ENCODE measurements at regions not wholly inside any gene's neighbourhood (a gene's known extent, or its start where the extent isn't known, plus 50 kb on each side); places are given as distances from the start of the nearest gene placed in this dataset.

- H3K4me3 Mint-ChIP-seq, result no peak overlapping the region
- Histone ChIP-seq H3K27me3 (ENCODE audit: control insufficient read depth in 2 of 2, insufficient read depth in 2 of 2, low read length in 2 of 2) (no peaks in the 10 kb centered on the region), H3K9me3 (replicated peaks in 1 of 2; ENCODE audit: control insufficient read depth in 1 of 2, insufficient read depth in 1 of 2, low read length in 2 of 2) (no peaks in the 10 kb centered on the region), H3K4me1 (ENCODE audit: control insufficient read depth in 1 of 2, insufficient read depth in 2 of 2, low read length in 2 of 2) (no peaks in the 10 kb centered on the region), H3K79me2 (ENCODE audit: insufficient read depth, low read length) (no peaks in the 10 kb centered on the region), H4K20me1 (ENCODE audit: insufficient read depth, low read length) (no peaks in the 10 kb centered on the region), H3K4me2 (replicated peaks; ENCODE audit: extremely low read depth, low read length, poor library complexity, severe bottlenecking) (no peak overlapping the region), H3K9ac (ENCODE audit: insufficient read depth, low read length, poor library complexity, severe bottlenecking) (no peak overlapping the region), H2AFZ (ENCODE audit: insufficient read depth, low read depth, low read length, poor library complexity, severe bottlenecking) (no peak overlapping the region), H3K27ac (ENCODE audit: low read depth in 1 of 2, low read length in 2 of 2) (no peak overlapping the region), H3K4me3 (replicated peaks in 1 of 3; ENCODE audit: low read depth in 2 of 3, low read length in 3 of 3) (no peak overlapping the region), H3K36me3 (replicated peaks in 1 of 2; ENCODE audit: control insufficient read depth in 1 of 2, insufficient read depth in 2 of 2, low read length in 2 of 2) (no peaks in the 10 kb centered on the region)
- H3K36me3 Mint-ChIP-seq, result no peaks in the 10 kb centered on the region
- H3K4me1 Mint-ChIP-seq, result no peaks in the 10 kb centered on the region
- TF ChIP-seq CTCF (IDR thresholded peaks at IDR 0.05), result peak; percentile 28
- H3K9me3 Mint-ChIP-seq, result peaks cover 0 to 8% (median 5%) of the 10 kb centered on the region in 7 donors
- intact Hi-C loops (cut with micrococcal nuclease), result no loop called here
- H3K27me3 Mint-ChIP-seq (ENCODE audit: low read depth in 3 of 3), result peaks cover 0 to 4% (median 1%) of the 10 kb centered on the region in 3 donors
- no peak overlapping the region for H3K27ac Mint-ChIP-seq
- WGBS (ENCODE audit: insufficient coverage), result no CpG with 5 or more reads among the region's 4 CpGs
- no peak for DNase-seq
Observed at GRCh38 chr21:17931080-17931479, 111.9 kb upstream of the C21orf91 start.

- no peak overlapping the region for H3K27ac ChIP-seq (ENCODE audit: low read depth in 1 of 2, low read length in 2 of 2)
- H3K36me3 ChIP-seq (replicated peaks in 1 of 2; ENCODE audit: control insufficient read depth in 1 of 2, insufficient read depth in 2 of 2, low read length in 2 of 2), result no peaks in the 10 kb centered on the region
- Mint-ChIP-seq H3K27ac (no peak overlapping the region), H3K4me3 (no peak overlapping the region), H3K4me1 (no peaks in the 10 kb centered on the region), H3K36me3 (no peaks in the 10 kb centered on the region), H3K9me3 (peaks cover 0 to 8% (median 5%) of the 10 kb centered on the region in 7 donors), H3K27me3 (ENCODE audit: low read depth in 3 of 3) (peaks cover 0 to 4% (median 0%) of the 10 kb centered on the region in 3 donors)
- no peaks in the 10 kb centered on the region for H3K9me3 ChIP-seq (replicated peaks in 1 of 2; ENCODE audit: control insufficient read depth in 1 of 2, insufficient read depth in 1 of 2, low read length in 2 of 2)
- no peak overlapping the region for H2AFZ ChIP-seq (ENCODE audit: insufficient read depth, low read depth, low read length, poor library complexity, severe bottlenecking)
- WGBS (ENCODE audit: insufficient coverage), result 100% methylated on average over 1 of the region's 1 CpG
- TF ChIP-seq CTCF (IDR thresholded peaks at IDR 0.05), result no peak
- H3K27me3 ChIP-seq (ENCODE audit: control insufficient read depth in 2 of 2, insufficient read depth in 2 of 2, low read length in 2 of 2), result no peaks in the 10 kb centered on the region
- H3K4me1 ChIP-seq (ENCODE audit: control insufficient read depth in 1 of 2, insufficient read depth in 2 of 2, low read length in 2 of 2), result no peaks in the 10 kb centered on the region
- no peak overlapping the region for H3K4me3 ChIP-seq (replicated peaks in 1 of 3; ENCODE audit: low read depth in 2 of 3, low read length in 3 of 3)
- no peaks in the 10 kb centered on the region for H4K20me1 ChIP-seq (ENCODE audit: insufficient read depth, low read length)
- no peak overlapping the region for H3K4me2 ChIP-seq (replicated peaks; ENCODE audit: extremely low read depth, low read length, poor library complexity, severe bottlenecking)
- intact Hi-C loops (cut with micrococcal nuclease), result no loop called here
- DNase-seq, result no peak
- H3K9ac ChIP-seq (ENCODE audit: insufficient read depth, low read length, poor library complexity, severe bottlenecking), result no peak overlapping the region
- no peaks in the 10 kb centered on the region for H3K79me2 ChIP-seq (ENCODE audit: insufficient read depth, low read length)
Observed at GRCh38 chr21:17930093-17930492, 110.9 kb upstream of the C21orf91 start.

Measured in CD14-positive monocyte (primary cell).